Panc1 (cell line): ENCODE measurements at regions not wholly inside any gene's neighbourhood (a gene's known extent, or its start where the extent isn't known, plus 50 kb on each side); places are given as distances from the start of the nearest gene placed in this dataset.

Experiments
- ATAC-seq: fragments of 200-7000 bp; cut with Tn5 transposase; 2 replicates; pipeline ENCODE4 v1.9.1; 2020; ENCODE audit warnings: mild to moderate bottlenecking, moderate library complexity
- BruUV-seq: library from RNA; stranded (reverse); fragments of 400-500 nt; replicated peaks from 2 replicates; lab custom pipeline; 2021; lab: Mats Ljungman, UMichigan
- CTCF ChIA-PET: fragments of 300-600 bp; sonication (Branson Sonifier 250); formaldehyde crosslinking; loops from one replicate; lab custom pipeline; 2022; ENCODE audit warnings: antibody characterized with exemption; lab: Charles Lee
- POLR2A ChIA-PET: fragments of 300-600 bp; sonication (Branson Sonifier 250); formaldehyde crosslinking; loops from one replicate; lab custom pipeline; 2022; ENCODE audit warnings: antibody characterized with exemption; lab: Charles Lee
- DNase-seq: peaks from one replicate; pipeline ENCODE4 v3.0.0-alpha.2; 2010; ENCODE audit warnings: low read depth, low spot score
- H3K27ac ChIP-seq: 2 replicates; pipeline ENCODE4 v1.5.1; 2011; ENCODE audit warnings: mild to moderate bottlenecking, low read length, inconsistent platforms
- H3K27me3 ChIP-seq: fragments of 200-500 bp; sonication (Bioruptor generic); 2 replicates; pipeline ENCODE4 v1.6.0; 2014; ENCODE audit warnings: low read length, inconsistent platforms; ENCODE audit not compliant: control insufficient read depth, insufficient read depth
- H3K36me3 ChIP-seq: fragments of 200-500 bp; sonication (Bioruptor generic); 2 replicates; pipeline ENCODE4 v1.5.1; 2014; ENCODE audit warnings: inconsistent platforms, mild to moderate bottlenecking, low read length, moderate library complexity; ENCODE audit not compliant: control insufficient read depth, insufficient read depth
- H3K4me1 ChIP-seq: 2 replicates; pipeline ENCODE4 v1.5.1; 2011; ENCODE audit warnings: inconsistent platforms, mild to moderate bottlenecking, low read length, moderate library complexity; ENCODE audit not compliant: control insufficient read depth, insufficient read depth
- H3K4me3 ChIP-seq, 2 experiments: 2 replicates each; pipeline ENCODE4 v1.5.1; 2011 to 2012; ENCODE audit warnings: low read depth in 2 of 2, low read length in 2 of 2, mild to moderate bottlenecking in 2 of 2, inconsistent platforms in 1 of 2, moderate library complexity in 1 of 2
- H3K9me3 ChIP-seq: fragments of 200-500 bp; sonication (Bioruptor generic); 2 replicates; pipeline ENCODE4 v1.5.1; 2014; ENCODE audit warnings: low read depth, mild to moderate bottlenecking, inconsistent platforms, low read length, moderate library complexity; ENCODE audit not compliant: control insufficient read depth, insufficient read depth
- POLR2AphosphoS5 ChIP-seq: IDR thresholded peaks from 2 replicates; pipeline ENCODE4 v1.6.1; 2012; ENCODE audit warnings: mild to moderate bottlenecking, low read depth, low read length, moderate library complexity
- REST ChIP-seq, 2 experiments: IDR thresholded peaks; 2 replicates each; pipeline ENCODE4 v1.6.1; 2011 to 2012; ENCODE audit warnings: low read depth in 2 of 2, control low read depth in 1 of 2, low read length in 1 of 2, mild to moderate bottlenecking in 1 of 2, moderate library complexity in 1 of 2; ENCODE audit not compliant: insufficient read depth in 1 of 2
- SIN3A ChIP-seq: IDR thresholded peaks from 2 replicates; pipeline ENCODE4 v1.6.1; 2012; ENCODE audit warnings: low read depth, mild to moderate bottlenecking, low read length, moderate library complexity, borderline replicate concordance; ENCODE audit not compliant: insufficient read depth
- TCF7L2 ChIP-seq: IDR thresholded peaks from 2 replicates; pipeline ENCODE4 v1.6.1; 2011; ENCODE audit warnings: mild to moderate bottlenecking, low read depth, low read length, inconsistent platforms
- in situ Hi-C: cut with HindIII; loops from 2 replicates; pipeline ENCODE4 v1.10.0; 2016; ENCODE audit warnings: low sequenced_read_pairs, low pct_unique_long_range_greater_than_20kb
- intact Hi-C: fragments of 100-400 bp; cut with micrococcal nuclease; formaldehyde crosslinking; loops from one replicate; pipeline ENCODE4 v1.10.0; 2022; ENCODE audit not compliant: unreplicated experiment
- TF ChIP-seq, protein P1 (sequence below): fragments of 450-650 bp; IDR thresholded peaks from 2 replicates; pipeline ENCODE4 v1.5.1; 2017; ENCODE audit warnings: mild to moderate bottlenecking

DNA sequence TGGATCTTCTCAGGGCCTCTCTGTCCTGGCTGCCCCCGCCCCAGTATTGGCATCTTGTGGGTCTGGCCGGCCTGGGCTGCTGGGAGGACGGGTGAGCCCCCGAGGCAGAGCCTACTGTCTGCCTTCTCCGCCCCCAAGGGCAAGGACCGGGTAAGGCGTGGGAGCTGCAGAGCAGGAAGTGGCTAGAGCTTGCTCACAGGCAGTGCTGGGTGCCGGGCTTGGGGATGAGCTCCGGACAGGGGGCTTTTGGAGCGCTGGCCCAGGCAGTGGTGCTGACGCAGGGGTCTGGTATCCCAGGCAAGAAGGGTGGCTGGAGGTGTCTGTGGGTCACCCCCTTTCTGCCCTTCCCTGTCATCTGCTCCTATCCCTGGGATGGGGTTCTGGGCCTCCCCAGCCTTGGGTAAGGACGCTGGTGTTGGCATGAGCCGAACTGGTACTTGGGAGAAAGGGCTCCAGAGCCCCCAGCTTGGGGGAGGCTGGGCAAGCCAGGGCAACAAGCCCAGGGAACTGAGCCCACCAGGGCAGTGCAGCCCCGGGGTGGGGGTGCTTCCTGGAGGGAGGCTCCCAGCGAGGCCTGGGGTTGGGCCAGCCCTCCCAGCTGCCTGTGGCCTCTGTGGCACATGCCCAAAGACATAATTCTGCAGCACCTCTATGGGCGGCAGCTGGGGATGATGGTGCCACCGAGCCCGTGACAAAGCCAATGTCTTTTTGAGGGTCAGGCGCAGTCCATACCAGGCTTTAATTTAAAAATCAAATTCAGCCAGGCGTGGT lies 126.3 kb downstream of the KIF26A start:
- Histone ChIP-seq H3K9me3 (no peaks in the 10 kb centered on the region), H3K27me3 (0 out of 2 replicates have a peak, but pooled peaks cover 3% of the 10 kb centered on the region), H3K27ac (no peak overlapping the region), H3K4me3 (no peak overlapping the region), H3K36me3 (no peaks in the 10 kb centered on the region), H3K4me1 (no peaks in the 10 kb centered on the region)
- no peak for TF ChIP-seq POLR2AphosphoS5
- no peak for TF ChIP-seq REST (IDR thresholded peaks at IDR 0.05; ENCODE audit: insufficient read depth in 1 of 2, low read depth in 2 of 2, low read length in 1 of 2)
- TF ChIP-seq SIN3A = no peak
- TF ChIP-seq TCF7L2 = no peak
- TF ChIP-seq, protein P1, sequence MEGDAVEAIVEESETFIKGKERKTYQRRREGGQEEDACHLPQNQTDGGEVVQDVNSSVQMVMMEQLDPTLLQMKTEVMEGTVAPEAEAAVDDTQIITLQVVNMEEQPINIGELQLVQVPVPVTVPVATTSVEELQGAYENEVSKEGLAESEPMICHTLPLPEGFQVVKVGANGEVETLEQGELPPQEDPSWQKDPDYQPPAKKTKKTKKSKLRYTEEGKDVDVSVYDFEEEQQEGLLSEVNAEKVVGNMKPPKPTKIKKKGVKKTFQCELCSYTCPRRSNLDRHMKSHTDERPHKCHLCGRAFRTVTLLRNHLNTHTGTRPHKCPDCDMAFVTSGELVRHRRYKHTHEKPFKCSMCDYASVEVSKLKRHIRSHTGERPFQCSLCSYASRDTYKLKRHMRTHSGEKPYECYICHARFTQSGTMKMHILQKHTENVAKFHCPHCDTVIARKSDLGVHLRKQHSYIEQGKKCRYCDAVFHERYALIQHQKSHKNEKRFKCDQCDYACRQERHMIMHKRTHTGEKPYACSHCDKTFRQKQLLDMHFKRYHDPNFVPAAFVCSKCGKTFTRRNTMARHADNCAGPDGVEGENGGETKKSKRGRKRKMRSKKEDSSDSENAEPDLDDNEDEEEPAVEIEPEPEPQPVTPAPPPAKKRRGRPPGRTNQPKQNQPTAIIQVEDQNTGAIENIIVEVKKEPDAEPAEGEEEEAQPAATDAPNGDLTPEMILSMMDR = no peak
- intact Hi-C loops = no loop called here
- no TSS peak for BruUV-seq
- ChIA-PET CTCF (no interaction called here), POLR2A (no interaction called here)
- in situ Hi-C loops = no loop called here
- no peak for ATAC-seq
- DNase-seq = no peak

- no peak for DNase-seq
- in situ Hi-C loops = no loop called here
Measured at GRCh38 chr14:104265918-104266630, 127.7 kb downstream of the KIF26A start.

More at GRCh38 chr14:104265918-104266630, 127.7 kb downstream of the KIF26A start:
- intact Hi-C loops = no loop called here
- 0 out of 2 replicates have a peak, but pooled peaks cover 1% of the 10 kb centered on the region for H3K27me3 ChIP-seq
- TF ChIP-seq POLR2AphosphoS5 (no peak), REST (IDR thresholded peaks at IDR 0.05; ENCODE audit: insufficient read depth in 1 of 2, low read depth in 2 of 2, low read length in 1 of 2) (no peak), TCF7L2 (no peak), SIN3A (no peak)
- TF ChIP-seq, protein P1 = no peak
- H3K27ac ChIP-seq = no peak overlapping the region
- H3K9me3 ChIP-seq = no peaks in the 10 kb centered on the region
- no peak overlapping the region for H3K4me3 ChIP-seq
- ChIA-PET CTCF (no interaction called here), POLR2A (no interaction called here)
- H3K4me1 ChIP-seq = no peaks in the 10 kb centered on the region
- no peaks in the 10 kb centered on the region for H3K36me3 ChIP-seq
- ATAC-seq = no peak
- no TSS peak for BruUV-seq
